GF-D8 (cell line): ENCODE measurements at regions not wholly inside any gene's neighbourhood (a gene's known extent, or its start where the extent isn't known, plus 50 kb on each side); places are given as distances from the start of the nearest gene placed in this dataset.
"Not testable (repeated sequence)": the region's sequence is repeated elsewhere in the genome, so short reads cannot be mapped to it uniquely, and the experiment has no call there.

Source experiments
- DNase-seq: peaks from one replicate; lab custom pipeline; 2025; lab: John Stamatoyannopoulos, UW

DNA sequence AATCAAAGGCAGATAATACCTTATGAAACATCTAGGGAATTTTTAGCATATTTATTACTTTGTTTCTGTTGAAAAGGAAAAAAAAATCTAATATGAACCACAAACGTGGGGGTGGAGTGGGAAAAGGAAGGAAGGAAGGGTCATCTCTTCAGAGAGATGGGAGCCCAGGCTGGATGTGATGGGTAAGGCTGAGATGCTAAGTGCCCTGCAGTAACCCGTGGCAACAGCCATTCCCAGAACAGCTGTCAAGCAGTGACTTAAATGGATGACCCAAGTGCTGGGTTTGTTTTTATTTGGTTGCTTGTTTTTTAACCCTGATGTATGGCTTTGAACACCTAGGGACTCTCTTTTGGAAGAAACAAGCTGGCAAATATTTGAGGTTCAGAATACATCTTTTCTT is 50.7 kb upstream of the KLF7 start:
- no peak for DNase-seq

- no peak for DNase-seq
Measured at GRCh38 chr2:207217442-207217841, 51.7 kb upstream of the KLF7 start.

- DNase-seq: no peak
Measured at GRCh38 chr2:207219081-207219630, 53.4 kb upstream of the KLF7 start.

- DNase-seq: no peak
Measured at GRCh38 chr2:207219676-207220501, 54.1 kb upstream of the KLF7 start.

GRCh38 chr2:207221731-207222130 is 56.0 kb upstream of the KLF7 start:
- no peak for DNase-seq

DNA sequence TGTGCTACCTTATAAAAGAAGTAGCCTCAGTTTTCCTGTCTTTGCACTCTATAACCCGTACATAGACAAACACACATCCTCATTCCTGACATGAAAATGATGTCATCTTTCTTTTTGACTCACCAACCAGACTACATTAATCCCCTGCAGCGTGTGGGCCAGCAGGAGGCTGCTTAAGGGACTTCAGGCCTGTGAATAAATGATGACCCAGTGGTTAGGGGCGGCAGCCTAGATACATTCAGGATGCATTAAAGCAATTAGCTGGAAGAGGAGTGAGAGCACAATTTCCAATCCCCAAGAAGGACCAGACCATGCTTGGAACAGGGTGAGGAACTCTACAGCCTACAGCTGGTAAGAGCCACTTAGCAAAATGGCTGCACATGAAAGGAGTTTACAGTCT is 57.3 kb upstream of the KLF7 start:
- no peak for DNase-seq

DNA sequence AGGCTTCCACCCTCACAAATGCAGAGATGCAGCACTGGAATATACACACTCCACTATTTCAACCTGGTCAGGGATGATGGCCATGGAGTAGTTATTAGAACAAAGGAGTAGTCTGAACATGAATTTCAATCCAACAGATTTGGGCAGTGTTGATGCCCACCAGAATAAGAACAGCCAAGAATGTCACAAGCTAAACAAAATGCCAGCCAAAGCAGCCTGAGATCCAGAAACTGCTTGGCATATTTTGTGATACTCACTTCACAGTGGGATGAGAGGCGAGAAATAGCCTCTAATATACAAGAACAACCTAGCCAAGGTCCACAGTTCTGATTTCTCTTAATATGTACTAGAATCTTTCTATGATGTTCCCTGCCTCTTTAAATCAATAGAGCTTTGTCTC is 58.6 kb upstream of the KLF7 start:
- no peak for DNase-seq

GRCh38 chr2:207224791-207225482 is 59.2 kb upstream of the KLF7 start:
- DNase-seq: no peak

DNA sequence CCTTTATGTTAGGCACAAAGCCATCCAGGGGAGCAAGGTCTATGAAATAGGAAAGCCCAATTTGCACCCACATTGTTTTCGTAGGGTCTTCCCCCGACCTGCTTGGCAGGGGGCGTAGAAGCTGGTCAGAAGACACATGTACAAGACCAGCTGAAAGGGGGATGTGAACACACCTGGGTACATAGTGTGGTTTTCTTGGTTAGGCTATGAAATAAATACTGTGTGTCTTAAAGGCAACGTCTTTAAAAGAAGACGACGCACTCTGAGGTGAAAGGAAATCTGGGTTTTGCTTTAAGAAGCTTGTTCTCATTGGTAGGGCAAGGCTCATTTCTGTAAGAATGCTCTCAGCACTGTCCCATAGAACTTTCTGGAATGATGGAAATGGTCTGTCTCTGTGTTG is 60.0 kb upstream of the KLF7 start:
- DNase-seq: no peak

DNA sequence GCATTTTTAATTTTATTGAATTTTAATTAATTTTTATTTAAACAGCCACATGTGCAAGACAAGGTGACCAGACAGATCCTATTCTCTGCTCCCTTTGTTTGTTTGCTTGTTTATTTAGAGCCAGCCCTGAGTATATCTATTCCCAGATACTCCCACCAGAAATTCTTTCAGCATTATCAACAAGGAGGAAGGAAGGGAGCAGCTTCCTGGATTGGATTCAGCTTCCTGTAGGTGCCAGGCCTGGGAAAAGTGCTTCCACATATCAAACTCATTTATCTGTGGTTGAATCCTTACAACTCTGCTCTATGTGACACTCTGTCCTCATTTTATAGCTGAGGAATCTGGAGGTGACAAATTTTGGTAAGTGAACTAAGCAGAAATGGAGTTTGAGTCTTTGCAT is 60.5 kb upstream of the KLF7 start:
- no peak for DNase-seq

DNA sequence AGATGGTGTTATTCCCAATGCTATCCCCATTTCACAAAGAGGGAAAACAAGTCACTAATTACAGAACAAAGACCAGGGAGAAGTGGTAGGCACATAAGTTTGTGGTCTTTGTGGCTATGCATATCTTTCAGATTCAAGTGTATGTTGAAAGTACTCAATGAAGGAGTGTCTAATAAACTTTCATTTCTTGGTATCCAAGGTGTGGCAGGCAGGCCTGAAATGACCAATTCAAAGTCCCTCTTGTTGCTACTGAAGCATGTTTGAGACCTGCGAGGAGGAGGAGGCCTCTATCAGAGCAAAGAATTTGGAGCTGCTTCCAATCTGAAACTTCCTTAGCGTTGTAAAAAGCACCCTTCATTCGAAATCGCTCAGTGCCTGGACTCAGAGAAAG is 60.9 kb upstream of the KLF7 start:
- no peak for DNase-seq

GRCh38 chr2:207227062-207227748 is 61.5 kb upstream of the KLF7 start:
- no peak for DNase-seq

GRCh38 chr2:207227749-207228145 is 62.0 kb upstream of the KLF7 start:
- DNase-seq: no peak

DNA sequence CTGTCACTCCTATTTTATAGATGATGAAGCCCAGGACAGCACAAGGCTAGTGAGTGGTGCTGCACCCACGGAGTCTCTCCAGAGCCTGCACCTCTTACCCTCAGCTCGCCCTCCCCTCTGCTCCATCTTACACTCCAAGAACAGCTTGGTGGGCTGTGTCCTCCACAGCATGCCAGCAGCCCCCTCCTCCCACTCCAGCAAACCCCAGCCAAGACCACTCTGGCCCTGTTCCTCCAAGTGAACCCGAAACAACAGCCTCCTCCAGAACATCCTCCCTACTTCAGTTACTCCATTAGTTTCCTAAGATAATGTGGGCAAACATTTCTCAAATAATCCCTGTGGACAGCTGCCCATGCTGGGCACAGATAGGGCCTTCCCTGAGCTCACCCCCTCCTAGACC is 62.7 kb upstream of the KLF7 start:
- no peak for DNase-seq

- DNase-seq: no peak
Measured at GRCh38 chr2:207229161-207229560, 63.4 kb upstream of the KLF7 start.

DNA sequence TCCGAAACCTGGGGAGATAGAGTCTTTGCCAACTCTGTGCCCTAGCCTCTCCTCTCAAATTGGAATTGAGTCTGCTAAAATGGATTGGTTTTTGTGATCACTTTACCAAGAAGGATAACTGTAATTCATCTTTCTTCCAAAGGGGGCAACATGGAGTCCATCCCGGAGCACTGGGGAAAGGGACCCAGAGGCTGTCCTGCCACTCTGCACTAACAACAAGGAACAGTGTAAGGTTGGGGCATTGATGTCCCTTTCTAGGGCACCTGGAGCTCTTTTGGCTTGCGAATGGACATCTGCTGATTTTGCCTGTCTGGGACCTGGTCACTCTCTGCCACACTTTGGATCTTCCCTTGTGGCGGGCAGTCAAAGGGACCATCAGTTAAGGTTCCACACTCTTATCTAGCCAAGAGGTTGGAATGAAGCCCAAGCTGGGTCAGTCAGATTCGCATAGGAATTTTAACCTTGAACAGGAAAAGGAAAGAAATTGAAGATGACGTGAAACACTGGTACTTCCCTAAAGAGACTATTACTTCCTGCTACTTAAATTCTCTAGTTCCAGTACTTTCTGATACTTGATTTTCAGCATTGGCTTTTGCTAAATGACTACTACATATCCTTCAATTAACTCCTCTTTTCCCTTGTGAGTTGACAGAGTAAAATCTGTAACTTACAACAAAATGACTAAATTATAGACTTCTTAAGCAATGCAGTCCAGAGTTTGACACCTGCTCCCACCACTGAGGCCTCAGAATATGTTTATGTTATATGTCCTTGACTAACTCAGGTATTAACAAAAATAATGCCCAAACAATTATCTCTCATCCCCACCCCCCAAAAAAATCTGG is 64.7 kb upstream of the KLF7 start:
- DNase-seq: no peak

- no peak for DNase-seq
Measured at GRCh38 chr2:207231106-207231865, 65.5 kb upstream of the KLF7 start.

GRCh38 chr2:207231967-207232366 is 66.2 kb upstream of the KLF7 start:
- no peak for DNase-seq

GRCh38 chr2:207233141-207233540 is 67.4 kb upstream of the KLF7 start:
- not testable (repeated sequence) for DNase-seq

GRCh38 chr2:207233731-207234130 is 68.0 kb upstream of the KLF7 start:
- DNase-seq: no peak

GRCh38 chr2:207235621-207236020 is 69.9 kb upstream of the KLF7 start:
- DNase-seq: no peak
